ENCODE measurements at regions not wholly inside any gene's neighbourhood (a gene's known extent, or its start where the extent isn't known, plus 50 kb on each side); places are given as distances from the start of the nearest gene placed in this dataset.

DNA sequence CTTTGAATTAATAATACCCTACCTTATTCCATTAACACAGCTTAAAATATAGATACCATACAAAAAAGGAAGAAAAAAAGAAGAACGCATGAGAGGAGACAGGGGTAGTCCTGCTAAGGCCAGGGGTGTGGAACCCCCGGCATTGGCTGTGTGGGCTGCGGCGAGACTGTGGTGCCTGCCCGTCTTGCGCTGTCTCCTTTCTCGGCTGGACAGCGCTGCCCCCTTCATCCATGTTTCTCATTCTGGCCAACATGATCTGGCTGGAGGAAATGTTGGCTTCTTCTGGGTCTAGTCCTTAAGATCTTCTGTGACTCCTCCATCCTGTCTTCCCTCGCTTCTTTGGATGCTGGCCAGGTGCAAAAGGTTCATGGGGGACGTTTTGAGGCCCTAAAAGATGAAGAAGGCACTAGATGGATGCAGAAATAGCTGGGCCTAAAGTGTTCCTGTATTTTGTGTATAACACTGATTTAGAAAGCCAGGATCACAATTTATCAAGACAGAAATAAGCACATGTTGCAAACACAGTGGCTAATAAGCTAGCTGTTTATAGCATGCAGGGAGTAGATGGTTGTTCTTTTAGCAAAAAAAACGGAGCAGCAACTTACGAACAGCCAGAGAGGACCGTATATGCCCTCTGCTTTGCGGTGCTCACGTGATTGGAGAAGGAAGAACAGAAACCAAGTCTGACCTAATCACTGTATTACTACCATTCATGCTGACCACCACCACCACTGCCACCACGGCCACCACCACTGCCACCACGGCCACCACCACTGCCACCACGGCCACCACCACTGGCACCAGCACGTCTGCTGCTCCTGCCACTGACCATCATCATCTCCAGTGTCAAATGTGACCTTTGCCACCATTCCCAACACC, 71.7 kb upstream of the ASB18 start:
- H3K27me3 ChIP-seq (ENCODE audit: control insufficient read depth in 3 of 3, insufficient read depth in 3 of 3, low read length in 2 of 3), result no peaks in the 10 kb centered on the region
- ATAC-seq (ENCODE audit: insufficient read depth, low FRiP score), result no peak
- TF ChIP-seq, protein P1, sequence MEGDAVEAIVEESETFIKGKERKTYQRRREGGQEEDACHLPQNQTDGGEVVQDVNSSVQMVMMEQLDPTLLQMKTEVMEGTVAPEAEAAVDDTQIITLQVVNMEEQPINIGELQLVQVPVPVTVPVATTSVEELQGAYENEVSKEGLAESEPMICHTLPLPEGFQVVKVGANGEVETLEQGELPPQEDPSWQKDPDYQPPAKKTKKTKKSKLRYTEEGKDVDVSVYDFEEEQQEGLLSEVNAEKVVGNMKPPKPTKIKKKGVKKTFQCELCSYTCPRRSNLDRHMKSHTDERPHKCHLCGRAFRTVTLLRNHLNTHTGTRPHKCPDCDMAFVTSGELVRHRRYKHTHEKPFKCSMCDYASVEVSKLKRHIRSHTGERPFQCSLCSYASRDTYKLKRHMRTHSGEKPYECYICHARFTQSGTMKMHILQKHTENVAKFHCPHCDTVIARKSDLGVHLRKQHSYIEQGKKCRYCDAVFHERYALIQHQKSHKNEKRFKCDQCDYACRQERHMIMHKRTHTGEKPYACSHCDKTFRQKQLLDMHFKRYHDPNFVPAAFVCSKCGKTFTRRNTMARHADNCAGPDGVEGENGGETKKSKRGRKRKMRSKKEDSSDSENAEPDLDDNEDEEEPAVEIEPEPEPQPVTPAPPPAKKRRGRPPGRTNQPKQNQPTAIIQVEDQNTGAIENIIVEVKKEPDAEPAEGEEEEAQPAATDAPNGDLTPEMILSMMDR (IDR thresholded peaks at IDR 0.05; ENCODE audit: control extremely low read depth, extremely low read depth), result no peak
- DNase-seq, result no peak
- no peaks in the 10 kb centered on the region for H3K9me3 ChIP-seq (ENCODE audit: control insufficient read depth in 4 of 4, insufficient read depth in 3 of 4, low read length in 3 of 4)
- WGBS, 2 donors, result 90 to 91% methylated on average over 18 to 19 of the region's 19 CpGs
- no peaks in the 10 kb centered on the region for H3K4me1 ChIP-seq (ENCODE audit: control insufficient read depth in 5 of 5, insufficient read depth in 5 of 5, low read length in 5 of 5)
- H3K9ac ChIP-seq (ENCODE audit: insufficient read depth in 1 of 2, low read length in 2 of 2), result no peak overlapping the region
- H3K27ac ChIP-seq (ENCODE audit: low read depth in 1 of 2, low read length in 1 of 2), result no peak overlapping the region
- no peaks in the 10 kb centered on the region for H3K36me3 ChIP-seq (ENCODE audit: control insufficient read depth in 4 of 4, insufficient read depth in 4 of 4, low read length in 4 of 4)
- H3K4me3 ChIP-seq, result no peak overlapping the region

DNA sequence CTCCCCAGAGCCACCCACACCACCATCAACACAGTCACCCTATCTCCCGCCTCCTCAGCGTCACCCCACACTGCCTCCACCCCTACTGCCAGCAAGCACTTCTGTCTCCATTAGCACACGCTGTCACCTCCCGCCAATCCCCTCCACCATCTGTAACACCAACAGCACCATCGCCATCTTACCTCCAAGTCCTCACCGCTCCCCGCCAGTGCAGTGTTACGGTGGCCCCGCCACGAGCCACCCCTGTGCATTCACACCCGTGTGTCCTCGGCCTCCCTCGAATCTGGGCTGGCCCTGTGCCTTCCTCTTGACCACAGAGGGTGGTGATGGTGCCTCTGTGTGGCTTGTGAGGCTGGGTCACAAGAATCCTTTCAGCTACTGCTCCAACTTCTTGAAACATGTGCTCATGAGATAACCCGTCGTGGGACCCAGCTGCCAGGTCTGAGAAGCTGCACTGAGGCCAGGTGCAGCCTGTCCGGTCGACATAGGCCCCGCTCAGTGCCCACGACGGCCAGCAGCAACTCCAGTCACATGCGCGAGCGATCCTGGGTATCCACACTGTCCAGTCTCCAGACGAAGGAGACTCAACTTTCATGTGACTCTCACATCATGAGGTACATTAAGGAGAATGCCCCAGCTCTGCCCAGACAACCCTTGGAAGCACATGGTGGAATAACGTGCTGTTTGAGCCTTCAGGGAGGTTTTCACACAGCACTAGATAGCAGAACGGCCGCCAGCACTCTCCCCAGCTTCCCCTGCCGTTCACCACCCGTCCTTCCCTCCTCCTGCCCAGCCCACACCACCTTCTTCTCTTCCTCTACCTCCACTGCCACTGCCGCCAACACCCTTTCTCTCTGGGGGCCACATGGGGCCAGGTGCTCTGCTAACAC, 72.6 kb upstream of the ASB18 start:
- no peaks in the 10 kb centered on the region for H3K9me3 ChIP-seq (ENCODE audit: control insufficient read depth in 4 of 4, insufficient read depth in 3 of 4, low read length in 3 of 4)
- H3K9ac ChIP-seq (ENCODE audit: insufficient read depth in 1 of 2, low read length in 2 of 2), result no peak overlapping the region
- H3K27me3 ChIP-seq (ENCODE audit: control insufficient read depth in 3 of 3, insufficient read depth in 3 of 3, low read length in 2 of 3), result no peaks in the 10 kb centered on the region
- H3K4me3 ChIP-seq, result no peak overlapping the region
- 93 to 94% methylated on average over 30 of the region's 30 CpGs for WGBS, 2 donors
- TF ChIP-seq, protein P1 (IDR thresholded peaks at IDR 0.05; ENCODE audit: control extremely low read depth, extremely low read depth), result no peak
- H3K4me1 ChIP-seq (ENCODE audit: control insufficient read depth in 5 of 5, insufficient read depth in 5 of 5, low read length in 5 of 5), result no peaks in the 10 kb centered on the region
- ATAC-seq (ENCODE audit: insufficient read depth, low FRiP score) (no peak), DNase-seq (no peak)
- H3K27ac ChIP-seq (ENCODE audit: low read depth in 1 of 2, low read length in 1 of 2), result no peak overlapping the region
- no peaks in the 10 kb centered on the region for H3K36me3 ChIP-seq (ENCODE audit: control insufficient read depth in 4 of 4, insufficient read depth in 4 of 4, low read length in 4 of 4)

DNA sequence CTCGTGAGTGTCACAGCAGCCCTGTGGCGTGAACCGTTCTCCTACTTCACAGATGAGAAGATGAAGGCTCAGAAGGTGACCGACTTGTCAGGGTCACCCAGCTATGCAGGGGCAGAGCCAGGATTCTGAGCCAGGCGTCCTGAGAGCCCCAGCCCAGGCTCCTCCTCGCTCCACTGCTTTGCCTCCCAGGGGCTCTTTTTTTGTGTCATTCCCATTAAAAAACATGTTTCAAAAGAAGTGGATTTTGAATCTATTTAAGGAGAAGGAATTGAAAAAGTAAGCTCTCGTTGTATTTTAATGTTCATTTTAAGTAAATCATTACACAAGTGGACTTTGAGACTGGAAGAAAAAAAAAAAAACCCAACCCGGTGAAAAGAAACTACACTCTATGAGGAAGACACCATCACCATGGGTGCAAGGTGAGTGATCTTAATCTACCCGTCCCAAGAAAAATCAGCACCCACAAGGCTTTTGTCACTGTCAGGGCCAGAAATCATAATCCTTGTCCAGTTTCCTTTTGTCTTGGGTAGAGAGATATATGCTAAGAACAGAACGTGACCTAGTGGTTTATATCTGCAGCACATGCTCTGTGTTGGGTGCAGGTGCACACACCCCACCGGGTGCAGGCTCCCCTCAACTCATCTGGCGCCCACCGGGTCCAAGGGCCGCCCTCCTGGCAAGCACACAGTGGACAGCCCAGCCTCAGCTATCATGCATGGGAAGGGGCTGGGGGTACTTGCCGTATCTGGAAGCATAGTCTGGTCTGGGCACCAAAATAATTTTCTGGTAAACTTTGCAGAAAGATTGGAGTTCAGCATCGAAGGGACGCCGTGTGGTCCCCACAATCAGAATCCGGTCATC, 73.5 kb upstream of the ASB18 start:
- DNase-seq (no peak), ATAC-seq (ENCODE audit: insufficient read depth, low FRiP score) (no peak)
- Histone ChIP-seq H3K9ac (ENCODE audit: insufficient read depth in 1 of 2, low read length in 2 of 2) (no peak overlapping the region), H3K9me3 (ENCODE audit: control insufficient read depth in 4 of 4, insufficient read depth in 3 of 4, low read length in 3 of 4) (no peaks in the 10 kb centered on the region), H3K36me3 (ENCODE audit: control insufficient read depth in 4 of 4, insufficient read depth in 4 of 4, low read length in 4 of 4) (no peaks in the 10 kb centered on the region), H3K4me3 (no peak overlapping the region), H3K27ac (ENCODE audit: low read depth in 1 of 2, low read length in 1 of 2) (no peak overlapping the region), H3K4me1 (ENCODE audit: control insufficient read depth in 5 of 5, insufficient read depth in 5 of 5, low read length in 5 of 5) (no peaks in the 10 kb centered on the region), H3K27me3 (ENCODE audit: control insufficient read depth in 3 of 3, insufficient read depth in 3 of 3, low read length in 2 of 3) (no peaks in the 10 kb centered on the region)
- WGBS, 2 donors, result 88% methylated on average over 19 of the region's 19 CpGs
- TF ChIP-seq, protein P1 (IDR thresholded peaks at IDR 0.05; ENCODE audit: control extremely low read depth, extremely low read depth), result no peak

Data from lung (tissue), 11 donors.